Panc1 (cell line): ENCODE measurements at regions not wholly inside any gene's neighbourhood (a gene's known extent, or its start where the extent isn't known, plus 50 kb on each side); places are given as distances from the start of the nearest gene placed in this dataset.

ENCODE experiments used
- ATAC-seq: fragments of 200-7000 bp; cut with Tn5 transposase; 2 replicates; pipeline ENCODE4 v1.9.1; 2020; ENCODE audit warnings: mild to moderate bottlenecking, moderate library complexity
- BruUV-seq: library from RNA; stranded (reverse); fragments of 400-500 nt; replicated peaks from 2 replicates; lab custom pipeline; 2021; lab: Mats Ljungman, UMichigan
- CTCF ChIA-PET: fragments of 300-600 bp; sonication (Branson Sonifier 250); formaldehyde crosslinking; loops from one replicate; lab custom pipeline; 2022; ENCODE audit warnings: antibody characterized with exemption; lab: Charles Lee
- POLR2A ChIA-PET: fragments of 300-600 bp; sonication (Branson Sonifier 250); formaldehyde crosslinking; loops from one replicate; lab custom pipeline; 2022; ENCODE audit warnings: antibody characterized with exemption; lab: Charles Lee
- DNase-seq: peaks from one replicate; pipeline ENCODE4 v3.0.0-alpha.2; 2010; ENCODE audit warnings: low read depth, low spot score
- H3K27ac ChIP-seq: 2 replicates; pipeline ENCODE4 v1.5.1; 2011; ENCODE audit warnings: mild to moderate bottlenecking, low read length, inconsistent platforms
- H3K27me3 ChIP-seq: fragments of 200-500 bp; sonication (Bioruptor generic); 2 replicates; pipeline ENCODE4 v1.6.0; 2014; ENCODE audit warnings: low read length, inconsistent platforms; ENCODE audit not compliant: control insufficient read depth, insufficient read depth
- H3K36me3 ChIP-seq: fragments of 200-500 bp; sonication (Bioruptor generic); 2 replicates; pipeline ENCODE4 v1.5.1; 2014; ENCODE audit warnings: inconsistent platforms, mild to moderate bottlenecking, low read length, moderate library complexity; ENCODE audit not compliant: control insufficient read depth, insufficient read depth
- H3K4me1 ChIP-seq: 2 replicates; pipeline ENCODE4 v1.5.1; 2011; ENCODE audit warnings: inconsistent platforms, mild to moderate bottlenecking, low read length, moderate library complexity; ENCODE audit not compliant: control insufficient read depth, insufficient read depth
- H3K4me3 ChIP-seq, 2 experiments: 2 replicates each; pipeline ENCODE4 v1.5.1; 2011 to 2012; ENCODE audit warnings: low read depth in 2 of 2, low read length in 2 of 2, mild to moderate bottlenecking in 2 of 2, inconsistent platforms in 1 of 2, moderate library complexity in 1 of 2
- H3K9me3 ChIP-seq: fragments of 200-500 bp; sonication (Bioruptor generic); 2 replicates; pipeline ENCODE4 v1.5.1; 2014; ENCODE audit warnings: low read depth, mild to moderate bottlenecking, inconsistent platforms, low read length, moderate library complexity; ENCODE audit not compliant: control insufficient read depth, insufficient read depth
- POLR2AphosphoS5 ChIP-seq: IDR thresholded peaks from 2 replicates; pipeline ENCODE4 v1.6.1; 2012; ENCODE audit warnings: mild to moderate bottlenecking, low read depth, low read length, moderate library complexity
- SIN3A ChIP-seq: IDR thresholded peaks from 2 replicates; pipeline ENCODE4 v1.6.1; 2012; ENCODE audit warnings: low read depth, mild to moderate bottlenecking, low read length, moderate library complexity, borderline replicate concordance; ENCODE audit not compliant: insufficient read depth
- TCF7L2 ChIP-seq: IDR thresholded peaks from 2 replicates; pipeline ENCODE4 v1.6.1; 2011; ENCODE audit warnings: mild to moderate bottlenecking, low read depth, low read length, inconsistent platforms
- in situ Hi-C: cut with HindIII; loops from 2 replicates; pipeline ENCODE4 v1.10.0; 2016; ENCODE audit warnings: low sequenced_read_pairs, low pct_unique_long_range_greater_than_20kb
- intact Hi-C: fragments of 100-400 bp; cut with micrococcal nuclease; formaldehyde crosslinking; loops from one replicate; pipeline ENCODE4 v1.10.0; 2022; ENCODE audit not compliant: unreplicated experiment
- TF ChIP-seq, protein P1 (sequence below), 2 experiments: IDR thresholded peaks; 2 replicates each; pipeline ENCODE4 v1.6.1; 2011 to 2012; ENCODE audit warnings: low read depth in 2 of 2, control low read depth in 1 of 2, low read length in 1 of 2, mild to moderate bottlenecking in 1 of 2, moderate library complexity in 1 of 2; ENCODE audit not compliant: insufficient read depth in 1 of 2
- TF ChIP-seq, protein P2 (sequence below): fragments of 450-650 bp; IDR thresholded peaks from 2 replicates; pipeline ENCODE4 v1.5.1; 2017; ENCODE audit warnings: mild to moderate bottlenecking

- intact Hi-C loops: no loop called here
- no peaks in the 10 kb centered on the region for H3K36me3 ChIP-seq
- peaks cover 7% of the 10 kb centered on the region; the same call in 1 of the 2 replicates for H3K4me1 ChIP-seq
- no TSS peak for BruUV-seq
- peaks cover 16% of the 10 kb centered on the region for H3K9me3 ChIP-seq
- ChIA-PET CTCF (no interaction called here), POLR2A (no interaction called here)
- ATAC-seq: no peak
- no peak overlapping the region for H3K4me3 ChIP-seq
- in situ Hi-C loops: no loop called here
- no peaks in the 10 kb centered on the region for H3K27me3 ChIP-seq
- TF ChIP-seq, protein P1, sequence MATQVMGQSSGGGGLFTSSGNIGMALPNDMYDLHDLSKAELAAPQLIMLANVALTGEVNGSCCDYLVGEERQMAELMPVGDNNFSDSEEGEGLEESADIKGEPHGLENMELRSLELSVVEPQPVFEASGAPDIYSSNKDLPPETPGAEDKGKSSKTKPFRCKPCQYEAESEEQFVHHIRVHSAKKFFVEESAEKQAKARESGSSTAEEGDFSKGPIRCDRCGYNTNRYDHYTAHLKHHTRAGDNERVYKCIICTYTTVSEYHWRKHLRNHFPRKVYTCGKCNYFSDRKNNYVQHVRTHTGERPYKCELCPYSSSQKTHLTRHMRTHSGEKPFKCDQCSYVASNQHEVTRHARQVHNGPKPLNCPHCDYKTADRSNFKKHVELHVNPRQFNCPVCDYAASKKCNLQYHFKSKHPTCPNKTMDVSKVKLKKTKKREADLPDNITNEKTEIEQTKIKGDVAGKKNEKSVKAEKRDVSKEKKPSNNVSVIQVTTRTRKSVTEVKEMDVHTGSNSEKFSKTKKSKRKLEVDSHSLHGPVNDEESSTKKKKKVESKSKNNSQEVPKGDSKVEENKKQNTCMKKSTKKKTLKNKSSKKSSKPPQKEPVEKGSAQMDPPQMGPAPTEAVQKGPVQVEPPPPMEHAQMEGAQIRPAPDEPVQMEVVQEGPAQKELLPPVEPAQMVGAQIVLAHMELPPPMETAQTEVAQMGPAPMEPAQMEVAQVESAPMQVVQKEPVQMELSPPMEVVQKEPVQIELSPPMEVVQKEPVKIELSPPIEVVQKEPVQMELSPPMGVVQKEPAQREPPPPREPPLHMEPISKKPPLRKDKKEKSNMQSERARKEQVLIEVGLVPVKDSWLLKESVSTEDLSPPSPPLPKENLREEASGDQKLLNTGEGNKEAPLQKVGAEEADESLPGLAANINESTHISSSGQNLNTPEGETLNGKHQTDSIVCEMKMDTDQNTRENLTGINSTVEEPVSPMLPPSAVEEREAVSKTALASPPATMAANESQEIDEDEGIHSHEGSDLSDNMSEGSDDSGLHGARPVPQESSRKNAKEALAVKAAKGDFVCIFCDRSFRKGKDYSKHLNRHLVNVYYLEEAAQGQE (IDR thresholded peaks at IDR 0.05; ENCODE audit: insufficient read depth in 1 of 2, low read depth in 2 of 2, low read length in 1 of 2): no peak
- no peak for TF ChIP-seq TCF7L2
- TF ChIP-seq SIN3A: no peak
- TF ChIP-seq, protein P2, sequence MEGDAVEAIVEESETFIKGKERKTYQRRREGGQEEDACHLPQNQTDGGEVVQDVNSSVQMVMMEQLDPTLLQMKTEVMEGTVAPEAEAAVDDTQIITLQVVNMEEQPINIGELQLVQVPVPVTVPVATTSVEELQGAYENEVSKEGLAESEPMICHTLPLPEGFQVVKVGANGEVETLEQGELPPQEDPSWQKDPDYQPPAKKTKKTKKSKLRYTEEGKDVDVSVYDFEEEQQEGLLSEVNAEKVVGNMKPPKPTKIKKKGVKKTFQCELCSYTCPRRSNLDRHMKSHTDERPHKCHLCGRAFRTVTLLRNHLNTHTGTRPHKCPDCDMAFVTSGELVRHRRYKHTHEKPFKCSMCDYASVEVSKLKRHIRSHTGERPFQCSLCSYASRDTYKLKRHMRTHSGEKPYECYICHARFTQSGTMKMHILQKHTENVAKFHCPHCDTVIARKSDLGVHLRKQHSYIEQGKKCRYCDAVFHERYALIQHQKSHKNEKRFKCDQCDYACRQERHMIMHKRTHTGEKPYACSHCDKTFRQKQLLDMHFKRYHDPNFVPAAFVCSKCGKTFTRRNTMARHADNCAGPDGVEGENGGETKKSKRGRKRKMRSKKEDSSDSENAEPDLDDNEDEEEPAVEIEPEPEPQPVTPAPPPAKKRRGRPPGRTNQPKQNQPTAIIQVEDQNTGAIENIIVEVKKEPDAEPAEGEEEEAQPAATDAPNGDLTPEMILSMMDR: no peak
- no peak for TF ChIP-seq POLR2AphosphoS5
- no peak for DNase-seq
- H3K27ac ChIP-seq: no peak overlapping the region
Observed at GRCh38 chr5:38618154-38618553, 61.7 kb upstream of the LIFR start.

DNA sequence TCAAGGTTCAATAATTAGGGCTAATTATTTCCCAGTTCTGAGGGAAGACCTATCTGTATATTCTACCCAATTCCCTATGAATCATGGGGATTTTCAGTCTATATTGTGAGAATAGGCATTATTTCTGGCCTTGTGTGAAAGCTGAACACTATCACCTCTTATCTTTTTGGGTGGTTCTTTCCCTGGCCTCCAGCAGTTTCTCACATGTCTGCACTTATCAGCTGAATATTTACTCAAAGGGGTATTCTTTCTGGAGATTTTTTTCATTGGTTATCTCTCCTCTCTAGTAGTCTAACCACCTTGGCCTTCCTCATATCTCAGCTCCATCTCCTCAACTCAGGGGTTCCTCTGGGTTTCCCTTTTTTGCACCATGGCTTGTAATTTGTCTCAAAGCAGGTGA, 64.9 kb upstream of the LIFR start:
- DNase-seq (no peak), ATAC-seq (no peak)
- Histone ChIP-seq H3K27me3 (no peaks in the 10 kb centered on the region), H3K9me3 (peaks cover 16% of the 10 kb centered on the region), H3K36me3 (no peaks in the 10 kb centered on the region), H3K4me3 (no peak overlapping the region), H3K4me1 (no peaks in the 10 kb centered on the region; the same call in 1 of the 2 replicates), H3K27ac (0 out of 2 replicates have a peak overlapping the region, but pooled peaks have one; percentile 23)
- CTCF ChIA-PET: no interaction called here
- BruUV-seq: no TSS peak
- POLR2A ChIA-PET: interaction anchor here (0.6 kb wide), 1 partner anchor 66 kb away, joined by 3 read pairs; no protein-coding TSS in a partner anchor
- intact Hi-C loops (no loop called here), in situ Hi-C loops (no loop called here)
- TF ChIP-seq, protein P2: no peak
- no peak for TF ChIP-seq TCF7L2
- TF ChIP-seq, protein P1 (IDR thresholded peaks at IDR 0.05; ENCODE audit: insufficient read depth in 1 of 2, low read depth in 2 of 2, low read length in 1 of 2): no peak
